ENCODE measurements at regions not wholly inside any gene's neighbourhood (a gene's known extent, or its start where the extent isn't known, plus 50 kb on each side); places are given as distances from the start of the nearest gene placed in this dataset.

GRCh38 chr20:11136691-11137090 is 462.9 kb upstream of the JAG1 start (continued):
- TF ChIP-seq MAX (IDR thresholded peaks at IDR 0.05) (no peak), SP1 (IDR thresholded peaks at IDR 0.05; ENCODE audit: low read depth, low read length) (no peak), BCL11A (IDR thresholded peaks at IDR 0.05; ENCODE audit: low read depth in 2 of 2, low read length in 2 of 2) (no peak), ATF3 (IDR thresholded peaks at IDR 0.05; ENCODE audit: insufficient read depth, low read depth, low read length) (no peak), SIX5 (IDR thresholded peaks at IDR 0.05; ENCODE audit: low read depth, low read length) (no peak), EP300 (IDR thresholded peaks at IDR 0.05; ENCODE audit: borderline replicate concordance in 1 of 2, low read depth in 2 of 2, low read length in 2 of 2) (no peak), POU5F1 (IDR thresholded peaks at IDR 0.05; ENCODE audit: low read depth, low read length) (no peak), PHF8 (conservative IDR thresholded peaks at IDR 0.05; ENCODE audit: low read depth, low read length) (no peak)

Data from H1 (cell line).